ENCODE measurements at regions not wholly inside any gene's neighbourhood (a gene's known extent, or its start where the extent isn't known, plus 50 kb on each side); places are given as distances from the start of the nearest gene placed in this dataset.

- no peak overlapping the region for H3K4me3 ChIP-seq (ENCODE audit: low read depth, low read length)
- no peak for TF ChIP-seq CTCF (IDR thresholded peaks at IDR 0.05; ENCODE audit: borderline replicate concordance, insufficient read depth, low read depth, low read length)
These were observed 154.0 kb downstream of the BARX1 start for GRCh38 chr9:93801120-93801519.

- TF ChIP-seq CTCF (IDR thresholded peaks at IDR 0.05; ENCODE audit: borderline replicate concordance, insufficient read depth, low read depth, low read length), result no peak
- H3K4me3 ChIP-seq (ENCODE audit: low read depth, low read length), result no peak overlapping the region
These were observed 162.8 kb downstream of the BARX1 start for GRCh38 chr9:93792358-93792757.

GRCh38 chr9:93786204-93786603 is 169.0 kb downstream of the BARX1 start:
- no peak for TF ChIP-seq CTCF (IDR thresholded peaks at IDR 0.05; ENCODE audit: borderline replicate concordance, insufficient read depth, low read depth, low read length)
- no peak overlapping the region for H3K4me3 ChIP-seq (ENCODE audit: low read depth, low read length)

- TF ChIP-seq CTCF (IDR thresholded peaks at IDR 0.05; ENCODE audit: borderline replicate concordance, insufficient read depth, low read depth, low read length), result no peak
- H3K4me3 ChIP-seq (ENCODE audit: low read depth, low read length), result no peak overlapping the region
These were observed 178.3 kb downstream of the BARX1 start for GRCh38 chr9:93776873-93777272.

- TF ChIP-seq CTCF (IDR thresholded peaks at IDR 0.05; ENCODE audit: borderline replicate concordance, insufficient read depth, low read depth, low read length), result no peak
- no peak overlapping the region for H3K4me3 ChIP-seq (ENCODE audit: low read depth, low read length)
These were observed 178.9 kb downstream of the BARX1 start for GRCh38 chr9:93776256-93776655.

- no peak for TF ChIP-seq CTCF (IDR thresholded peaks at IDR 0.05; ENCODE audit: borderline replicate concordance, insufficient read depth, low read depth, low read length)
- no peak overlapping the region for H3K4me3 ChIP-seq (ENCODE audit: low read depth, low read length)
These were observed 180.6 kb downstream of the BARX1 start for GRCh38 chr9:93774331-93775102.

- no peak for TF ChIP-seq CTCF (IDR thresholded peaks at IDR 0.05; ENCODE audit: borderline replicate concordance, insufficient read depth, low read depth, low read length)
- H3K4me3 ChIP-seq (ENCODE audit: low read depth, low read length), result no peak overlapping the region
These were observed 183.9 kb downstream of the BARX1 start for GRCh38 chr9:93771276-93771675.
